ENCODE measurements at regions not wholly inside any gene's neighbourhood (a gene's known extent, or its start where the extent isn't known, plus 50 kb on each side); places are given as distances from the start of the nearest gene placed in this dataset.

GRCh38 chr16:86903068-86903467 is 324.7 kb downstream of the FOXL1 start:
- no peaks in the 10 kb centered on the region for H3K36me3 ChIP-seq
- no peak for DNase-seq (ENCODE audit: low read depth in 1 of 2, low spot score in 1 of 2)
- no peaks in the 10 kb centered on the region for H3K9me3 ChIP-seq (ENCODE audit: low read depth)
- H3K4me3 ChIP-seq: no peak overlapping the region
- H3K4me1 ChIP-seq (ENCODE audit: low read depth): peaks cover 30% of the 10 kb centered on the region
- no peak for TF ChIP-seq CTCF (IDR thresholded peaks at IDR 0.05; ENCODE audit: low read depth, low read length)
- H3K27me3 ChIP-seq: no peaks in the 10 kb centered on the region
- H3K27ac ChIP-seq: no peak overlapping the region

- no peak for TF ChIP-seq CTCF (IDR thresholded peaks at IDR 0.05; ENCODE audit: low read depth, low read length)
- Histone ChIP-seq H3K4me3 (no peak overlapping the region), H3K36me3 (no peaks in the 10 kb centered on the region), H3K4me1 (ENCODE audit: low read depth) (peaks cover 24% of the 10 kb centered on the region), H3K9me3 (ENCODE audit: low read depth) (no peaks in the 10 kb centered on the region), H3K27ac (no peak overlapping the region), H3K27me3 (no peaks in the 10 kb centered on the region)
- no peak for DNase-seq (ENCODE audit: low read depth in 1 of 2, low spot score in 1 of 2)
These were observed 327.0 kb downstream of the FOXL1 start for GRCh38 chr16:86905302-86905701.

- Histone ChIP-seq H3K27ac (no peak overlapping the region), H3K27me3 (no peaks in the 10 kb centered on the region), H3K4me1 (ENCODE audit: low read depth) (peaks cover 23% of the 10 kb centered on the region), H3K4me3 (no peak overlapping the region), H3K36me3 (no peaks in the 10 kb centered on the region), H3K9me3 (ENCODE audit: low read depth) (no peaks in the 10 kb centered on the region)
- no peak for TF ChIP-seq CTCF (IDR thresholded peaks at IDR 0.05; ENCODE audit: low read depth, low read length)
- peak in 1 of 2 donors; percentile 66 for DNase-seq (ENCODE audit: low read depth in 1 of 2, low spot score in 1 of 2)
These were observed 328.3 kb downstream of the FOXL1 start for GRCh38 chr16:86906623-86907022.

- no peak for DNase-seq (ENCODE audit: low read depth in 1 of 2, low spot score in 1 of 2)
- Histone ChIP-seq H3K4me3 (no peak overlapping the region), H3K4me1 (ENCODE audit: low read depth) (peaks cover 14% of the 10 kb centered on the region), H3K36me3 (no peaks in the 10 kb centered on the region), H3K27ac (no peak overlapping the region), H3K9me3 (ENCODE audit: low read depth) (no peaks in the 10 kb centered on the region), H3K27me3 (no peaks in the 10 kb centered on the region)
- TF ChIP-seq CTCF (IDR thresholded peaks at IDR 0.05; ENCODE audit: low read depth, low read length): no peak
These were observed 331.2 kb downstream of the FOXL1 start for GRCh38 chr16:86909359-86910160.

- Histone ChIP-seq H3K9me3 (ENCODE audit: low read depth) (no peaks in the 10 kb centered on the region), H3K36me3 (no peaks in the 10 kb centered on the region), H3K27me3 (no peaks in the 10 kb centered on the region), H3K27ac (peak overlapping the region; percentile 1), H3K4me3 (no peak overlapping the region), H3K4me1 (ENCODE audit: low read depth) (peaks cover 14% of the 10 kb centered on the region)
- DNase-seq (ENCODE audit: low read depth in 1 of 2, low spot score in 1 of 2): no peak
- no peak for TF ChIP-seq CTCF (IDR thresholded peaks at IDR 0.05; ENCODE audit: low read depth, low read length)
These were observed 331.9 kb downstream of the FOXL1 start for GRCh38 chr16:86910161-86910769.

Data from cardiac muscle cell (in vitro differentiated cells and primary cell).